BE2C (cell line): ENCODE measurements at regions not wholly inside any gene's neighbourhood (a gene's known extent, or its start where the extent isn't known, plus 50 kb on each side); places are given as distances from the start of the nearest gene placed in this dataset.

ENCODE experiments used
- DNase-seq: peaks from one replicate; pipeline ENCODE4 v3.0.0-alpha.2; 2020
- H3K27me3 ChIP-seq: fragments of 250-450 bp; sonication (Bioruptor Pico); 2 replicates; pipeline ENCODE4 v1.5.1; 2020; ENCODE audit warnings: mild to moderate bottlenecking
- H3K36me3 ChIP-seq: fragments of 250-450 bp; sonication (Bioruptor Pico); 2 replicates; pipeline ENCODE4 v1.5.1; 2020; ENCODE audit warnings: mild to moderate bottlenecking
- H3K4me1 ChIP-seq: fragments of 250-450 bp; sonication (Bioruptor Pico); 2 replicates; pipeline ENCODE4 v1.5.1; 2020
- H3K4me3 ChIP-seq: 2 replicates; pipeline ENCODE4 v1.5.1; 2011; ENCODE audit warnings: low read depth, low read length
- H3K9me3 ChIP-seq: fragments of 250-450 bp; sonication (Bioruptor Pico); 2 replicates; pipeline ENCODE4 v1.5.1; 2020
- CTCF ChIP-seq: IDR thresholded peaks from 2 replicates; pipeline ENCODE4 v1.5.1; 2012; ENCODE audit warnings: mild to moderate bottlenecking, low read depth, low read length

- no peak for TF ChIP-seq CTCF
- Histone ChIP-seq H3K4me3 (no peak overlapping the region), H3K4me1 (peaks cover 6% of the 10 kb centered on the region; the same call in 1 of the 2 replicates), H3K36me3 (no peaks in the 10 kb centered on the region), H3K9me3 (no peaks in the 10 kb centered on the region), H3K27me3 (no peaks in the 10 kb centered on the region)
- no peak for DNase-seq
Measured at GRCh38 chr20:41902346-41902745, 284.2 kb upstream of the CHD6 start.

GRCh38 chr20:41900201-41900691 is 282.1 kb upstream of the CHD6 start:
- no peaks in the 10 kb centered on the region for H3K36me3 ChIP-seq
- no peak for TF ChIP-seq CTCF
- H3K27me3 ChIP-seq = no peaks in the 10 kb centered on the region
- no peak overlapping the region for H3K4me3 ChIP-seq
- H3K4me1 ChIP-seq = peaks cover 2% of the 10 kb centered on the region; the same call in 1 of the 2 replicates
- DNase-seq = no peak
- no peaks in the 10 kb centered on the region for H3K9me3 ChIP-seq

GRCh38 chr20:41897708-41898107 is 279.5 kb upstream of the CHD6 start:
- Histone ChIP-seq H3K36me3 (no peaks in the 10 kb centered on the region), H3K4me1 (no peaks in the 10 kb centered on the region), H3K9me3 (no peaks in the 10 kb centered on the region), H3K4me3 (no peak overlapping the region), H3K27me3 (no peaks in the 10 kb centered on the region)
- DNase-seq = no peak
- no peak for TF ChIP-seq CTCF

- H3K27me3 ChIP-seq = no peaks in the 10 kb centered on the region
- no peaks in the 10 kb centered on the region for H3K4me1 ChIP-seq
- DNase-seq = no peak
- H3K36me3 ChIP-seq = no peaks in the 10 kb centered on the region
- no peaks in the 10 kb centered on the region for H3K9me3 ChIP-seq
- no peak overlapping the region for H3K4me3 ChIP-seq
- TF ChIP-seq CTCF = no peak
Measured at GRCh38 chr20:41895241-41896032, 277.3 kb upstream of the CHD6 start.

GRCh38 chr20:41894255-41894963 is 276.2 kb upstream of the CHD6 start:
- Histone ChIP-seq H3K27me3 (no peaks in the 10 kb centered on the region), H3K4me1 (no peaks in the 10 kb centered on the region), H3K9me3 (no peaks in the 10 kb centered on the region), H3K36me3 (no peaks in the 10 kb centered on the region), H3K4me3 (no peak overlapping the region)
- no peak for TF ChIP-seq CTCF
- no peak for DNase-seq

GRCh38 chr20:41892031-41892430 is 273.9 kb upstream of the CHD6 start:
- no peaks in the 10 kb centered on the region for H3K27me3 ChIP-seq
- no peak for DNase-seq
- TF ChIP-seq CTCF = no peak
- no peaks in the 10 kb centered on the region for H3K36me3 ChIP-seq
- no peaks in the 10 kb centered on the region for H3K9me3 ChIP-seq
- no peak overlapping the region for H3K4me3 ChIP-seq
- H3K4me1 ChIP-seq = no peaks in the 10 kb centered on the region
